Hepatocyte (in vitro differentiated cells): ENCODE measurements at regions not wholly inside any gene's neighbourhood (a gene's known extent, or its start where the extent isn't known, plus 50 kb on each side); places are given as distances from the start of the nearest gene placed in this dataset.

Source experiments
- DNase-seq: peaks from one replicate; pipeline ENCODE4 v3.0.0-alpha.2; 2016; ENCODE audit warnings: low spot score
- H2AFZ ChIP-seq: fragments of 200-600 bp; sonication (generic); 2 replicates; pipeline ENCODE4 v1.6.0; 2016; ENCODE audit warnings: antibody characterized with exemption, mild to moderate bottlenecking
- H3K27ac ChIP-seq: fragments of 200-600 bp; sonication (generic); 2 replicates; pipeline ENCODE4 v1.5.1; 2016; ENCODE audit warnings: mild to moderate bottlenecking
- H3K27me3 ChIP-seq: fragments of 200-600 bp; sonication (generic); 2 replicates; pipeline ENCODE4 v1.6.1; 2016
- H3K36me3 ChIP-seq: fragments of 200-600 bp; sonication (generic); replicated peaks from 2 replicates; pipeline ENCODE4 v1.5.1; 2016; ENCODE audit warnings: low read depth; ENCODE audit not compliant: insufficient read depth
- H3K4me1 ChIP-seq: fragments of 200-600 bp; sonication (generic); 2 replicates; pipeline ENCODE4 v1.5.1; 2016; ENCODE audit warnings: mild to moderate bottlenecking, moderate library complexity; ENCODE audit not compliant: insufficient read depth
- H3K4me2 ChIP-seq: fragments of 200-600 bp; sonication (generic); 2 replicates; pipeline ENCODE4 v1.6.0; 2016
- H3K4me3 ChIP-seq: fragments of 200-600 bp; sonication (generic); 2 replicates; pipeline ENCODE4 v1.5.1; 2016; ENCODE audit warnings: mild to moderate bottlenecking
- H3K79me2 ChIP-seq: fragments of 200-600 bp; sonication (generic); 2 replicates; pipeline ENCODE4 v1.6.0; 2017; ENCODE audit warnings: mild to moderate bottlenecking
- H3K9me2 ChIP-seq: fragments of 200-600 bp; sonication (generic); replicated peaks from 2 replicates; pipeline ENCODE4 v1.6.0; 2017; ENCODE audit warnings: mild to moderate bottlenecking; ENCODE audit not compliant: insufficient read depth
- H3K9me3 ChIP-seq: fragments of 200-600 bp; sonication (generic); 2 replicates; pipeline ENCODE4 v1.5.1; 2016; ENCODE audit warnings: low read depth, mild to moderate bottlenecking
- H4K20me1 ChIP-seq: fragments of 200-600 bp; sonication (generic); 2 replicates; pipeline ENCODE4 v1.6.0; 2016; ENCODE audit warnings: mild to moderate bottlenecking; ENCODE audit not compliant: insufficient read depth, poor library complexity, severe bottlenecking
- CTCF ChIP-seq: fragments of 200-600 bp; sonication (generic); IDR thresholded peaks from 2 replicates; pipeline ENCODE4 v1.5.1; 2016; ENCODE audit warnings: antibody characterized with exemption, mild to moderate bottlenecking; ENCODE audit not compliant: poor library complexity
- EZH2 ChIP-seq: fragments of 200-600 bp; sonication (generic); IDR thresholded peaks from 2 replicates; pipeline ENCODE4 v1.6.1; 2016; ENCODE audit warnings: antibody characterized with exemption, mild to moderate bottlenecking, borderline replicate concordance
- EZH2phosphoT487 ChIP-seq: fragments of 200-600 bp; sonication (generic); IDR thresholded peaks from one replicate; pipeline ENCODE4 v1.6.1; 2018; ENCODE audit warnings: antibody characterized with exemption, mild to moderate bottlenecking, low read depth, moderate library complexity; ENCODE audit not compliant: unreplicated experiment, severe bottlenecking
- WGBS: methylation state at CpG from one replicate; pipeline ENCODE4 v1.1.6; 2016; ENCODE audit warnings: low lambda C conversion rate; ENCODE audit errors: missing lambda C conversion rate; 5-methylcytosine and 5-hydroxymethylcytosine counted together

GRCh38 chr4:156118507-156119220, 165.0 kb upstream of the CTSO start:
- no peak for DNase-seq
- Histone ChIP-seq H3K4me2 (no peak overlapping the region), H3K9me2 (no peaks in the 10 kb centered on the region), H3K4me3 (no peak overlapping the region), H3K9me3 (no peaks in the 10 kb centered on the region), H3K27ac (no peak overlapping the region), H3K27me3 (no peaks in the 10 kb centered on the region), H2AFZ (no peak overlapping the region), H3K4me1 (no peaks in the 10 kb centered on the region), H3K36me3 (no peaks in the 10 kb centered on the region), H3K79me2 (no peaks in the 10 kb centered on the region), H4K20me1 (no peaks in the 10 kb centered on the region)
- 91% methylated on average over 2 of the region's 2 CpGs for WGBS
- no peak for TF ChIP-seq CTCF
- TF ChIP-seq EZH2, result no peak
- no peak for TF ChIP-seq EZH2phosphoT487

- H3K27ac ChIP-seq, result no peak overlapping the region
- DNase-seq, result no peak
- H2AFZ ChIP-seq, result no peak overlapping the region
- H3K36me3 ChIP-seq, result no peaks in the 10 kb centered on the region
- no peak overlapping the region for H3K4me2 ChIP-seq
- H3K9me3 ChIP-seq, result no peaks in the 10 kb centered on the region
- no peaks in the 10 kb centered on the region for H3K27me3 ChIP-seq
- no peak overlapping the region for H3K4me3 ChIP-seq
- H3K9me2 ChIP-seq, result no peaks in the 10 kb centered on the region
- 73% methylated on average over 1 of the region's 1 CpG for WGBS
- TF ChIP-seq EZH2phosphoT487 (no peak), CTCF (no peak), EZH2 (no peak)
- H3K79me2 ChIP-seq, result no peaks in the 10 kb centered on the region
- H4K20me1 ChIP-seq, result no peaks in the 10 kb centered on the region
- H3K4me1 ChIP-seq, result no peaks in the 10 kb centered on the region
Measured at GRCh38 chr4:156117743-156118142, 164.1 kb upstream of the CTSO start.

GRCh38 chr4:156116991-156117390, 163.3 kb upstream of the CTSO start:
- H3K4me3 ChIP-seq, result no peak overlapping the region
- H3K79me2 ChIP-seq, result no peaks in the 10 kb centered on the region
- DNase-seq, result no peak
- H2AFZ ChIP-seq, result no peak overlapping the region
- H3K27ac ChIP-seq, result no peak overlapping the region
- H3K9me2 ChIP-seq, result no peaks in the 10 kb centered on the region
- no peaks in the 10 kb centered on the region for H4K20me1 ChIP-seq
- TF ChIP-seq EZH2 (no peak), EZH2phosphoT487 (no peak), CTCF (no peak)
- H3K36me3 ChIP-seq, result no peaks in the 10 kb centered on the region
- H3K27me3 ChIP-seq, result no peaks in the 10 kb centered on the region
- H3K4me1 ChIP-seq, result no peaks in the 10 kb centered on the region
- H3K9me3 ChIP-seq, result no peaks in the 10 kb centered on the region
- no peak overlapping the region for H3K4me2 ChIP-seq
